Fibroblast of mammary gland (primary cell): ENCODE measurements at regions not wholly inside any gene's neighbourhood (a gene's known extent, or its start where the extent isn't known, plus 50 kb on each side); places are given as distances from the start of the nearest gene placed in this dataset.
A peak's percentile ranks its signal among the peaks of the same experiment; 100 is the strongest.

Source experiments
- DNase-seq: peaks from one replicate; pipeline ENCODE4 v3.0.0-alpha.2; 2010; ENCODE audit warnings: low read depth
- H3K4me3 ChIP-seq: 2 replicates; pipeline ENCODE4 v1.5.1; 2011; ENCODE audit warnings: low read depth, mild to moderate bottlenecking, low read length, moderate library complexity; ENCODE audit not compliant: control insufficient read depth
- TF ChIP-seq, protein P1 (sequence below): conservative IDR thresholded peaks from 2 replicates; pipeline ENCODE4 v1.5.1; 2011; ENCODE audit warnings: low read depth, low read length, inconsistent platforms; ENCODE audit not compliant: control insufficient read depth, insufficient read depth

DNA sequence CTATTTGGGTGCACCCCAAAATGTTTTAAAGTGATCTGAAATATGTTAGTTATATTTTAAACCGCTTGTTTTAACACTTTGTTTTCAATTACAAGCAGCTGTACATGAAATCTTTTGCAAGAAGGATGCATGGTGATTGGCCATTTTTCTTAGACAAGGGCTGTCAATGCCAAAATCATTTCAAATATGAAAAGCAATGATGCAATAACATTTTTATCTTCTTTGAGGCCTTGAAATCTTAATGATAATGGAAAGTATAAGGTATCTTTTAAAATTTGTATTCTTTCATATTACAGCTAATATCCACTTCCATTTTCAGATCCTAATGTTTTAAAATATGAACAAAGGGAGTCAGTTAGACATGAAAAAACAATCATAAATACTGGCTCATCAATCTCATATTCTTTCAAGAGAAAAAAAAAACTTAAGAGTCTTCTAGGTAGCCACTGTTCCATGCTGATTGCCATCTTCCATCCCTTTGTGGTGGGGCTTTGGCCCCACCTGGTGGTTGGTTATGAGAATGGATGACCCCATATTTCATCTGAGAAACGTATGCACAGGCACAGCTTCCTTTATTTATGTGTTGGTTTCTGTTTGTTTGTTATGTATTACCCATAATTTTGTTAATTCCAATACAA lies 330.3 kb upstream of the MIR17HG start:
- DNase-seq = peak; percentile 30
- TF ChIP-seq, protein P1, sequence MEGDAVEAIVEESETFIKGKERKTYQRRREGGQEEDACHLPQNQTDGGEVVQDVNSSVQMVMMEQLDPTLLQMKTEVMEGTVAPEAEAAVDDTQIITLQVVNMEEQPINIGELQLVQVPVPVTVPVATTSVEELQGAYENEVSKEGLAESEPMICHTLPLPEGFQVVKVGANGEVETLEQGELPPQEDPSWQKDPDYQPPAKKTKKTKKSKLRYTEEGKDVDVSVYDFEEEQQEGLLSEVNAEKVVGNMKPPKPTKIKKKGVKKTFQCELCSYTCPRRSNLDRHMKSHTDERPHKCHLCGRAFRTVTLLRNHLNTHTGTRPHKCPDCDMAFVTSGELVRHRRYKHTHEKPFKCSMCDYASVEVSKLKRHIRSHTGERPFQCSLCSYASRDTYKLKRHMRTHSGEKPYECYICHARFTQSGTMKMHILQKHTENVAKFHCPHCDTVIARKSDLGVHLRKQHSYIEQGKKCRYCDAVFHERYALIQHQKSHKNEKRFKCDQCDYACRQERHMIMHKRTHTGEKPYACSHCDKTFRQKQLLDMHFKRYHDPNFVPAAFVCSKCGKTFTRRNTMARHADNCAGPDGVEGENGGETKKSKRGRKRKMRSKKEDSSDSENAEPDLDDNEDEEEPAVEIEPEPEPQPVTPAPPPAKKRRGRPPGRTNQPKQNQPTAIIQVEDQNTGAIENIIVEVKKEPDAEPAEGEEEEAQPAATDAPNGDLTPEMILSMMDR = peak; percentile 87
- no peak overlapping the region for H3K4me3 ChIP-seq

DNA sequence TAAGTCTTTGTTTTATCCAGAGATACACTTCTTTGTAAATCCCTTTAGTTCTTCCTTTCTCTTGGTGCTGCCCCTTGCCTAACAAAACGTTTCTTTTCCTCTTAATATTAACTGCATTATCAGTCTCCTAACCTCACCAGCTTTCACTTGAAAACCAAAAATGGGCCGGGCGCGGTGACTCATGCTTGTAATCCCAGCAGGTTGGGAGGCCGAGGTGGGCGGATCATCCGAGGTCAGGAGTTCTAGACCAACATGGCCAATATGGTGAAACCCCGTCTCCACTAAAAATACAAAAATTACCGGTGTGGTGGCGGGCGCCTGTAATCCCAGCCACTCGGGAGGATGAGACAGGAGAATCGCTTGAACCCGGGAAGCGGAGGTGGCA lies 329.8 kb upstream of the MIR17HG start:
- H3K4me3 ChIP-seq = no peak overlapping the region
- peak; percentile 1 for DNase-seq
- TF ChIP-seq, protein P1 = no peak

DNA sequence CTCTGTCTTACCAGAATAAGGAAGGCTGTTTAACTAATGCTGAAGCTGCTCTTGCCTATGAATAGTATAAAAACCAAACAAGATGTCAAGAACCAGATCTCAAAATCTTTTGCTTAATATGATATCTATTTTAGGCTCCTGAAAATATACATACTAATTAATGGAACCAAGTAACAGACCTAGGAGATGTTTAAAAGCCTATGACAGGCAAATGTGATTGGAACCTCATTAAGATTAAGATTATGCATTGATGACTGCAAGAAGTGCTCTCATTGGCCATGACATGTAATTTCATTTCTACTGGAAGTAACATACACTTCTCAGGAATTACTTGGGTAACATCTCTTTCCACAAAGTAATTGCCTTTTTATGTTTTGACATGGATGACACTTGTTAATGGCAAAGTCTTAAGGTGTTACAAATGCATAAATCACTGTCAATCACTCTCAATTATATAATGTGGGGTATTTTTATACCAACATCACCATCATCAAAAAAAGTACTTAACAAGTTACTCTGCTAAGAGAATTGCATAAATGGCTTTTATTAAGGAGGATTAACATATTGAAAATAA lies 326.9 kb upstream of the MIR17HG start:
- no peak for DNase-seq
- TF ChIP-seq, protein P1 = no peak
- no peak overlapping the region for H3K4me3 ChIP-seq

DNA sequence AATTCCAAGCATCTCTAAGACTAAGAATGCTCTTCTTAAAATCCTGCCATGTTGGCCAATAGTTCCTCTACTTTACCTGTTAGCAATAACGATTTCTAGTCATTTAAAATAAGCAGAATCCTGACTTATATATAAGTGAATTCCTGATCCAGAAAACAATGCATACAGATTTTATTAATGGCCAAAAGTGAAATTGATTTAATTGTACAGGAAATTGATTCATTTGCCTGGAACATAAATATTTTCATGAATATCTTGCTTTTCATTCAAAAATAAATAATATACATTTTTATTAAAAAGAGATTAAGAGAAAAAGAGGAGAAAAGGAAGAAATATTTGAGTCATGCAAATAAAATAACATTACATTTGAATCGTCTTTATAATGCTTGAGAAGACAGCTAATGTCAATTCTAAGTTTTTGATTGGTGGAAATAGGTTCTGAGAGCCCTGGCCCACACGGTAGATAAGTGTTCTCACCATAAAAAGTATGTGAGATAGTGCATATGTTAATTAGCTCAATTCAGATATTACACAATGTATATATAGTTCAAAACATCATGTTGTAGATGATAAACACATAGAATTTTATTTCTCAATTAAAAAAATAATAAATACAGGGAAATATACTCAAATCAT lies 323.2 kb upstream of the MIR17HG start:
- no peak for DNase-seq
- no peak overlapping the region for H3K4me3 ChIP-seq
- TF ChIP-seq, protein P1 = no peak

DNA sequence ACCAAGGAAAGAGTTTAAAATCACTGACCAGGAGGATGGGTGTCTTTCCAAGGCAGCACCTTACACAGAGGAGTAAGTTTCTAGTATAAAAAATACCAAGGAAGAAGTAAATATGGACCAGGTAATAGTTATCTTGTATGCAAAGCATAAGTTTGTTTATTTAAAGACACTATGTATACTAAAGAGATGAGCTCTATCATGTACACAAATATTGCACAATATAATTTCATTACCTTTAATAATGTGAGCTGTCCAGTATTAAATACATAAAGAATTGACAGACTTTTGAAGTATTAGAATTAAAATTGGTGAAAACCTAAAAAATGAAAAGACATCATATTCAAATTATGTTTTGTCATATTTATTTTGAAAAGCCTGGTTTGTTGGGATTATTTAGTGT lies 322.0 kb upstream of the MIR17HG start:
- TF ChIP-seq, protein P1 = no peak
- DNase-seq = no peak
- H3K4me3 ChIP-seq = no peak overlapping the region

DNA sequence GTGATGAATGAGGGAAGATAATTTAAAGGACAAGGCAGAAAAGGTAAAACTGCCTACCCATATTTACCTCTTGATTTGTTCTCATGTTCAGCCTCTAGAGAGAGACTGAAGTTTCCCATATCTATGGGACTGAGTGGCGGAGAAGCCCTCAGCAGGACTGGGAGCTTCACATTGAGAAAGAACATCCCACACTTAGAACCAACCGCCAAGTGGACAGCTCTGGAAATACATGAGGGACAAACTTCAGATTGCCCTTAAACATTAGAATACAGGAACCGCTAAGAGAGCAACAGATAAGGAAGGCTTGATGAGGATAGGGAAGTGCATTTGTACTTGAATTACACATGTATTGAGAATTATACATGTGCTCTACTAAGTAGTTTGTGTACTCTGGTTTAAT lies 316.0 kb upstream of the MIR17HG start:
- TF ChIP-seq, protein P1 = no peak
- no peak for DNase-seq
- no peak overlapping the region for H3K4me3 ChIP-seq
